A549 (cell line): ENCODE measurements at regions not wholly inside any gene's neighbourhood (a gene's known extent, or its start where the extent isn't known, plus 50 kb on each side); places are given as distances from the start of the nearest gene placed in this dataset.

Source experiments
- ATAC-seq, 2 experiments: fragments of 200-7000 bp in 1 of 2; fragments of >200 bp in 1 of 2; cut with Nextera tagmentation in 1 of 2; cut with Tn5 transposase in 1 of 2; 3 replicates each; pipeline versions ENCODE4 v1.8.0 to v1.9.1; 2018 to 2020; ENCODE audit warnings: mild to moderate bottlenecking in 1 of 2, moderate library complexity in 1 of 2
- CTCF ChIA-PET: fragments of 300-600 bp; sonication (Branson Sonifier 250); formaldehyde crosslinking; extraction: SDS; loops from one replicate; lab custom pipeline; 2021; ENCODE audit warnings: antibody characterized with exemption, inconsistent platforms; lab: Yijun Ruan, JAX
- POLR2A ChIA-PET: fragments of 350-600 bp; formaldehyde crosslinking; extraction: SDS; loops from one replicate; lab custom pipeline; 2021; ENCODE audit warnings: antibody characterized with exemption, inconsistent platforms; lab: Yijun Ruan, JAX
- DNase-seq, 2 experiments: peaks; one replicate each; pipeline versions ENCODE4 v3.0.0 to v3.0.0-alpha.2; 2011 to 2016; ENCODE audit warnings: low read depth in 1 of 2, low spot score in 1 of 2
- FAIRE-seq: peaks from 2 replicates; lab custom pipeline; 2011; peaks lifted over from hg19 to GRCh38; lab: Jason Lieb, UNC
- H3K27ac ChIP-seq, 2 experiments: fragments of >200 bp; sonication (Bioruptor Twin); formaldehyde crosslinking; 3 replicates each; pipeline ENCODE4 v1.5.1; 2016 to 2017
- H3K4me1 ChIP-seq: fragments of >200 bp; sonication (Bioruptor Twin); formaldehyde crosslinking; 3 replicates; pipeline ENCODE4 v1.6.1; 2016
- H3K4me2 ChIP-seq: fragments of >200 bp; sonication (Bioruptor Twin); formaldehyde crosslinking; 3 replicates; pipeline ENCODE4 v1.6.1; 2016
- H3K4me3 ChIP-seq: fragments of >200 bp; sonication (Bioruptor Twin); formaldehyde crosslinking; 3 replicates; pipeline ENCODE4 v1.5.1; 2016
- H3K9me3 ChIP-seq: fragments of >200 bp; sonication (Bioruptor Twin); formaldehyde crosslinking; 3 replicates; pipeline ENCODE4 v1.6.1; 2016
- EHF ChIP-seq: fragments of 250-450 bp; sonication (Bioruptor Pico); IDR thresholded peaks from 2 replicates; pipeline ENCODE4 v1.5.0; 2020; ENCODE audit warnings: mild to moderate bottlenecking
- EHMT2 ChIP-seq: fragments of 200-600 bp; sonication (generic); IDR thresholded peaks from 2 replicates; pipeline ENCODE4 v1.6.1; 2016; ENCODE audit warnings: antibody characterized with exemption, low read depth, mild to moderate bottlenecking, moderate library complexity
- EP300 ChIP-seq, 2 experiments: fragments of >200 bp; sonication (Bioruptor Twin); formaldehyde crosslinking; IDR thresholded peaks; 2 replicates in 1 of 2; 3 replicates in 1 of 2; pipeline ENCODE4 v1.6.1; 2016 to 2017
- ESRRA ChIP-seq: fragments of 150-350 bp; IDR thresholded peaks from 2 replicates; pipeline ENCODE4 v1.6.1; 2014; ENCODE audit warnings: mild to moderate bottlenecking, low read length, borderline replicate concordance
- HEYL ChIP-seq: fragments of 250-450 bp; sonication (Bioruptor Pico); IDR thresholded peaks from 2 replicates; pipeline ENCODE4 v1.8.0; 2021; ENCODE audit warnings: mild to moderate bottlenecking, moderate library complexity
- HOXB13 ChIP-seq: fragments of 250-450 bp; sonication (Bioruptor Pico); IDR thresholded peaks from 2 replicates; pipeline ENCODE4 v1.5.0; 2020; ENCODE audit warnings: low read depth, mild to moderate bottlenecking, moderate library complexity
- JUN ChIP-seq, 2 experiments: fragments of >200 bp; sonication (Bioruptor Twin); formaldehyde crosslinking; IDR thresholded peaks; 2 replicates in 1 of 2; 3 replicates in 1 of 2; pipeline ENCODE4 v1.6.1; 2016 to 2017
- KDM5A ChIP-seq: fragments of 200-600 bp; sonication (generic); IDR thresholded peaks from 2 replicates; pipeline ENCODE4 v1.6.1; 2016; ENCODE audit warnings: antibody characterized with exemption, mild to moderate bottlenecking
- MAFK ChIP-seq: fragments of 450-650 bp; IDR thresholded peaks from 2 replicates; pipeline ENCODE4 v1.6.1; 2014; ENCODE audit not compliant: partially characterized antibody
- MAX ChIP-seq: IDR thresholded peaks from 2 replicates; pipeline ENCODE4 v1.6.1; 2012
- PBX3 ChIP-seq: IDR thresholded peaks from 2 replicates; pipeline ENCODE4 v1.6.1; 2012
- RAD21 ChIP-seq, 2 experiments: fragments of >200 bp in 1 of 2; sonication (Bioruptor Twin) in 1 of 2; formaldehyde crosslinking in 1 of 2; IDR thresholded peaks in 1 of 2; conservative IDR thresholded peaks in 1 of 2; 2 replicates in 1 of 2; 3 replicates in 1 of 2; pipeline ENCODE4 v1.6.1; 2012 to 2018; ENCODE audit warnings: inconsistent platforms in 1 of 2
- RCOR1 ChIP-seq: fragments of 150-350 bp; IDR thresholded peaks from 2 replicates; pipeline ENCODE4 v1.6.1; 2014; ENCODE audit warnings: antibody characterized with exemption, low read length, low read depth
- SMC3 ChIP-seq: fragments of >200 bp; sonication (Bioruptor Twin); formaldehyde crosslinking; IDR thresholded peaks from 3 replicates; pipeline ENCODE4 v1.6.1; 2018; ENCODE audit warnings: inconsistent platforms
- ZNF302 ChIP-seq: fragments of 250-450 bp; sonication (Bioruptor Pico); IDR thresholded peaks from 2 replicates; pipeline ENCODE4 v1.9.0; 2021; ENCODE audit warnings: inconsistent platforms, mild to moderate bottlenecking, moderate library complexity
- WGBS: methylation state at CpG from one replicate; pipeline ENCODE4 v1.1.6; 2017; ENCODE audit errors: missing lambda C conversion rate; 5-methylcytosine and 5-hydroxymethylcytosine counted together
- TF ChIP-seq, protein P1 (sequence below): fragments of 250-450 bp; sonication (Bioruptor Pico); IDR thresholded peaks from 2 replicates; pipeline ENCODE4 v1.5.0; 2020; ENCODE audit warnings: low read depth, mild to moderate bottlenecking, moderate library complexity
- TF ChIP-seq, protein P2 (sequence below): fragments of 200-600 bp; sonication (generic); IDR thresholded peaks from 2 replicates; pipeline ENCODE4 v1.6.1; 2016; ENCODE audit warnings: antibody characterized with exemption, mild to moderate bottlenecking, moderate library complexity

DNA sequence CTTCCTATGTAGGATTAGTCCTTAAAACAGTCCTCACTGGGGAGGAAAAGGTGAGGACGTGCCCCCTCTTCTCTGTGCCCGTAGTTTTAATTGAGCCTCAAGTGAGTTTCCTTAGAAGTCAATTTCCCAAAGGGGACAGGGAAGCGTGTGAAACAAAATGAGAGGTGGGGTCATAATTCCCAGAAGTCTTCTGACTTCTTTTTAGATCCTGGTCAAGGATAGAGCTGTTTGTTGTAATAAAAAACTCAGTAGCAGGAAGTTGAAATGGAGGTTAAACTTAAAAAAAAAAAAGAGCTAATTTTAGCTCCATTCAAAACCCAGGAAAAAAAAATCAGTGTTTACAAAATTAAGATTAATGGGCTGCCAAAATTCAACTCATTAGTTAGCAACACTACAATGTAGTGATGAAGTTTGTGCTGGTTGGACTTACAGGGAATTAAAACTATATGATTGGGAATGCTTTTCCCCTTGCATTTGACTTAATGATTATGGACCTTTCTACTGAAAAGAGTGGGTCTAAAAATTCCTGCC, 158.3 kb upstream of the MEF2C start:
- H3K4me3 ChIP-seq, result no peak overlapping the region
- no peak overlapping the region for H3K4me2 ChIP-seq
- DNase-seq (no peak), FAIRE-seq (no peak), ATAC-seq (no peak)
- CTCF ChIA-PET, result no interaction called here
- no peaks in the 10 kb centered on the region for H3K9me3 ChIP-seq
- no peak overlapping the region for H3K27ac ChIP-seq
- POLR2A ChIA-PET, result no interaction called here
- no peaks in the 10 kb centered on the region for H3K4me1 ChIP-seq
- WGBS, result 4% methylated on average over 3 of the region's 3 CpGs
- no peak for TF ChIP-seq MAX
- TF ChIP-seq EP300 (IDR thresholded peaks at IDR 0.05), result no peak
- TF ChIP-seq ZNF302 (CRISPR knock-in tag), result no peak
- no peak for TF ChIP-seq EHF (CRISPR knock-in tag)
- TF ChIP-seq HEYL (CRISPR knock-in tag), result no peak
- no peak for TF ChIP-seq RAD21 (conservative IDR thresholded peaks at IDR 0.05 in 1 of 2, IDR thresholded peaks at IDR 0.05 in 1 of 2)
- TF ChIP-seq, protein P1, sequence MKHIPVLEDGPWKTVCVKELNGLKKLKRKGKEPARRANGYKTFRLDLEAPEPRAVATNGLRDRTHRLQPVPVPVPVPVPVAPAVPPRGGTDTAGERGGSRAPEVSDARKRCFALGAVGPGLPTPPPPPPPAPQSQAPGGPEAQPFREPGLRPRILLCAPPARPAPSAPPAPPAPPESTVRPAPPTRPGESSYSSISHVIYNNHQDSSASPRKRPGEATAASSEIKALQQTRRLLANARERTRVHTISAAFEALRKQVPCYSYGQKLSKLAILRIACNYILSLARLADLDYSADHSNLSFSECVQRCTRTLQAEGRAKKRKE (CRISPR knock-in tag), result no peak

DNA sequence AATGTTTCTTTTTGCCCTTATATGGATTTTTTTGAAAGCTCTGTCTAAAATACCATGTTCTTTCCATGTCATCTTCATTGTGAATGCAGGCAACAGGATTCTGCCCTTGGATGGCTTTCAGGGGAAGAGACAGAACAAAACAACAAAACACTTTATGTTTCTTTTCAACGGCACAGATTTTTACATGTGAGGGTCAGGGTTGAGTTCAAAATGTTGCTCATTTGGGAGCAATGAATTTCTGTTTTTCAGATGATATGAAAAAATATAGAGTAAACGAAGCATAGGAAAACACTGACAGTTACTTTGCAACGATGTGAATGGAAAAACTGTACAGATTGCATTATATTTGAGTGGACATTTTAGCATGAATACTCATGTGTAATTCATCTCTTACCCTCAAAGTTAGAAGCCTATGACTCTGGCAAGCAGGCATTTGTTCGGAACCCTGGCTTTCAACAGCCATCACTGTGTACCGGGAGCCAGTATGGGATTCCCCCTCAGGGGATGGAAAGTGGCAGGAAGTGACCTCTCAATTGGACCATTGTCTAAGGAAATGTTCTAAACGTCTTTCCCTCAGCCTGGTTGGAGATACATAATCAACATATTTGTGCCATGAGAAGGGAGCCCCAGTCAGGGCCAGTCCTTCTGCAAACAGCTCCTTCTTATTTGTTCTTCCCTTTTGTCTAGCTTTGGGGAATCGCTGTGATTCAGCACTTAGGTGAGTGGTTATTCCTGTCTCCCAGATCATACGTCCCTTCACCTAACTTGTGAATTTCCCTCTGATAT, 153.9 kb upstream of the MEF2C start:
- FAIRE-seq (no peak), DNase-seq (peak in 1 of 2 experiments; percentile 13), ATAC-seq (no peak; a peak in 1 of 6 replicates)
- Histone ChIP-seq H3K4me1 (no peaks in the 10 kb centered on the region), H3K9me3 (no peaks in the 10 kb centered on the region), H3K4me2 (no peak overlapping the region), H3K4me3 (no peak overlapping the region), H3K27ac (no peak overlapping the region)
- WGBS, result 6% methylated on average over 8 of the region's 8 CpGs
- no peak for TF ChIP-seq ESRRA
- TF ChIP-seq, protein P2, sequence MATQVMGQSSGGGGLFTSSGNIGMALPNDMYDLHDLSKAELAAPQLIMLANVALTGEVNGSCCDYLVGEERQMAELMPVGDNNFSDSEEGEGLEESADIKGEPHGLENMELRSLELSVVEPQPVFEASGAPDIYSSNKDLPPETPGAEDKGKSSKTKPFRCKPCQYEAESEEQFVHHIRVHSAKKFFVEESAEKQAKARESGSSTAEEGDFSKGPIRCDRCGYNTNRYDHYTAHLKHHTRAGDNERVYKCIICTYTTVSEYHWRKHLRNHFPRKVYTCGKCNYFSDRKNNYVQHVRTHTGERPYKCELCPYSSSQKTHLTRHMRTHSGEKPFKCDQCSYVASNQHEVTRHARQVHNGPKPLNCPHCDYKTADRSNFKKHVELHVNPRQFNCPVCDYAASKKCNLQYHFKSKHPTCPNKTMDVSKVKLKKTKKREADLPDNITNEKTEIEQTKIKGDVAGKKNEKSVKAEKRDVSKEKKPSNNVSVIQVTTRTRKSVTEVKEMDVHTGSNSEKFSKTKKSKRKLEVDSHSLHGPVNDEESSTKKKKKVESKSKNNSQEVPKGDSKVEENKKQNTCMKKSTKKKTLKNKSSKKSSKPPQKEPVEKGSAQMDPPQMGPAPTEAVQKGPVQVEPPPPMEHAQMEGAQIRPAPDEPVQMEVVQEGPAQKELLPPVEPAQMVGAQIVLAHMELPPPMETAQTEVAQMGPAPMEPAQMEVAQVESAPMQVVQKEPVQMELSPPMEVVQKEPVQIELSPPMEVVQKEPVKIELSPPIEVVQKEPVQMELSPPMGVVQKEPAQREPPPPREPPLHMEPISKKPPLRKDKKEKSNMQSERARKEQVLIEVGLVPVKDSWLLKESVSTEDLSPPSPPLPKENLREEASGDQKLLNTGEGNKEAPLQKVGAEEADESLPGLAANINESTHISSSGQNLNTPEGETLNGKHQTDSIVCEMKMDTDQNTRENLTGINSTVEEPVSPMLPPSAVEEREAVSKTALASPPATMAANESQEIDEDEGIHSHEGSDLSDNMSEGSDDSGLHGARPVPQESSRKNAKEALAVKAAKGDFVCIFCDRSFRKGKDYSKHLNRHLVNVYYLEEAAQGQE, result no peak
- TF ChIP-seq RCOR1, result no peak
- no peak for TF ChIP-seq SMC3
- TF ChIP-seq HOXB13 (CRISPR knock-in tag), result no peak
- TF ChIP-seq EHMT2, result no peak
- TF ChIP-seq KDM5A, result no peak
- POLR2A ChIA-PET, result no interaction called here
- CTCF ChIA-PET, result no interaction called here

DNA sequence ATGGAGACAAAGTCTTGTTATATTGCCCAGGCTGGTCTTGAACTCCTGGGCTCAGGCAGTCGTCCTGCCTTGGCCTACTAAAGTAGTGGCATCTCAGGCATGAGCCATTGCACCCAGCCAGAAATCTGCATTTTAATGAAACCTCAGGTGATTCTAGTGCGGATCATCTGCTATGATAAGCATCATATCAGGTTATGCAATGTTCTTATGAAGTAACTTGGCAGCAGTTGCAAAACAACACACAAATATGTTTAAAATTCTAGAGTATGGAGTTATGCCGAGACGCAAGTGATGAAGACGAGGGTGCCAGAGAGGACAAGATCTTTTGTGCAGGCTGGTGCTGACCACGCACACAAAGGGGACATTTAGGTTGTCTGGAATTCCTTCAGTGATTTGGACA, 153.2 kb upstream of the MEF2C start:
- DNase-seq (no peak), FAIRE-seq (no peak), ATAC-seq (no peak)
- TF ChIP-seq JUN (IDR thresholded peaks at IDR 0.05) (no peak), MAFK (no peak), RAD21 (conservative IDR thresholded peaks at IDR 0.05 in 1 of 2, IDR thresholded peaks at IDR 0.05 in 1 of 2) (no peak), PBX3 (no peak)
- no peaks in the 10 kb centered on the region for H3K4me1 ChIP-seq
- no peak overlapping the region for H3K27ac ChIP-seq
- POLR2A ChIA-PET, result no interaction called here
- H3K9me3 ChIP-seq, result no peaks in the 10 kb centered on the region
- CTCF ChIA-PET, result no interaction called here
- 35% methylated on average over 6 of the region's 6 CpGs for WGBS
- H3K4me3 ChIP-seq, result no peak overlapping the region
- no peak overlapping the region for H3K4me2 ChIP-seq
